ENCODE measurements at regions not wholly inside any gene's neighbourhood (a gene's known extent, or its start where the extent isn't known, plus 50 kb on each side); places are given as distances from the start of the nearest gene placed in this dataset.

DNA sequence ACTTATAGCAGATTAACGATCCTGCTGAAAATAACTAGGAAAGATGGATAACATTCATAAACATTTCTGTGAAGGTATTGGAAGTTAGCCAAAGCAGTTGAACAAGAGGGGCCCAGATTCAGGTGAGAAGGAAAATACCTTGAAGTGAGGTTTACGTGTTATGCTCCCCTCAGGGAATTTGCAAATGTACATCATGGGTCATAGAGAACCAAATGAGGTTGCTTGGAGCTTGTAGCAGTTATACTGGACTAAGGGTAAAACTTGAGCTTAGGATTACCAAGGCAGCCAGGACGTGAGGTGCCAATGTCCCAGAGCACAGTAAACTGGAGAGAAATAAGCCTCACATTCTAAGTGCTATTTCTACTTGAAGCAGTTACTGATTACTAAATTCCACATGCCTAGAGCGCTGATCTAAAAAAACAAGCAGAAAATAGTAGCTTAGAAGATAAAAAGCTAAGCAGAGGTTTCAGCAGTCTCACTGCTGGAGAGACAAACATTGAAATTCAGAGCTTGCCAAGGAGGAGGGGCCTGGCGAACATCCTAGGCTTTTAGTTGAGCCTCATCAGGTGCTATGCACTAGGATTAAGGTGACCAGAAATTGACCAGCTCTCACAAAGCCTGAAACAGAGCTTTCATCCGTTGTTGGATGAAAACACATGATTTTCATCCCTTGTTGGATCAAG, 136.7 kb upstream of the FAM20A start:
- DNase-seq: peak; percentile 17

DNA sequence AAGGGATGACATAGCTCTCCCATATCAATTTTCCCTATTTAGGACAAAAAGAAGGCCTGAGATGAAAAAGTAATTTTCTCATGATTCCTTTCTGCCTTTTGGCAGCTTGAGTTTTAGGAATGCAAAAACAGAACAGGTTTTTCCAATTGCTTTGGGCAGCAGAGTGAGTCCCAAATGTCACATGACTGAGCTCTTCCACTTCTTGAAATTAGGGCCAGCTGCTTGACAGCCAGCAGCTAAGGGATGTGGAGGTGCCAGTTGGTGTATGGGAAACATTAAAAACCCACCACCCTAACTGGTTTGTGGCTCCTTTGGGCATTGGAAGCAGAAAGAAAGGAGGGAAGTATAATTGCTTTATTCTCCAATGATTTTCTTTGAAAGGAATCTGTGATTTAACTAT, 133.8 kb upstream of the FAM20A start:
- DNase-seq: no peak

DNA sequence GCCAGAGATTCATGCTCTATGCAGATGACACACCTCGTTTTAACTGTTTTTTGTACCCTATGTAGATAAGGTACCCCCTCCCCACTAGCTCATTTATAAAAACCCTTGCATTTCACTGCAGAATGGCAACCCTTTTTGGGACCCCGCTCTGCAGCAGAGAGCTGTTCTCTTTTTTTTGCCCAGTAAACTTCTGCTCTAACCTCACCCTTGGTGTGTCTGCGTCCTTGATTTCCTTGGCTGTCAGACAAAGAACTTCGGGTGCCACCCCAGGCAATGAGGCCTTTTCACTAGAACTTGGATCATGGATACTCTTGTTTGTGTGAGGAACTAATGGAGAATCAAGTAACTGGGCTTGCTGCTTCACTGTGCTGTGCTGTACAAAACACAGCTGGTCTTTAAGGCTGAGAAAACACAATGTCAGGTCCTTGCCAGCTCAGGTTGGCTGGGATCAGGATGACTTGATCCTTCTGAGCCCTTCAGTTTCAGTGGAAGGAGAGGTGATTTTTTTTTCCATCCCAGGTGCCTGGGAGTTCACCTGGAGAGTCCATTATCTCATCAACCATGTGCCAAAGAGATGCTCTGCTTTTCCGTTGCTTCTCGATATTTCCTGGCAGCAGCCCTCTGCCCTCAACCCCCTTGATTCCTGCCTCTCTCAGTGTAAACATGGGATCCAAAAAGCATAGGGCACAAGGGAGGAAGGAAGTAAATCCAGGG, 133.2 kb upstream of the FAM20A start:
- no peak for DNase-seq

DNA sequence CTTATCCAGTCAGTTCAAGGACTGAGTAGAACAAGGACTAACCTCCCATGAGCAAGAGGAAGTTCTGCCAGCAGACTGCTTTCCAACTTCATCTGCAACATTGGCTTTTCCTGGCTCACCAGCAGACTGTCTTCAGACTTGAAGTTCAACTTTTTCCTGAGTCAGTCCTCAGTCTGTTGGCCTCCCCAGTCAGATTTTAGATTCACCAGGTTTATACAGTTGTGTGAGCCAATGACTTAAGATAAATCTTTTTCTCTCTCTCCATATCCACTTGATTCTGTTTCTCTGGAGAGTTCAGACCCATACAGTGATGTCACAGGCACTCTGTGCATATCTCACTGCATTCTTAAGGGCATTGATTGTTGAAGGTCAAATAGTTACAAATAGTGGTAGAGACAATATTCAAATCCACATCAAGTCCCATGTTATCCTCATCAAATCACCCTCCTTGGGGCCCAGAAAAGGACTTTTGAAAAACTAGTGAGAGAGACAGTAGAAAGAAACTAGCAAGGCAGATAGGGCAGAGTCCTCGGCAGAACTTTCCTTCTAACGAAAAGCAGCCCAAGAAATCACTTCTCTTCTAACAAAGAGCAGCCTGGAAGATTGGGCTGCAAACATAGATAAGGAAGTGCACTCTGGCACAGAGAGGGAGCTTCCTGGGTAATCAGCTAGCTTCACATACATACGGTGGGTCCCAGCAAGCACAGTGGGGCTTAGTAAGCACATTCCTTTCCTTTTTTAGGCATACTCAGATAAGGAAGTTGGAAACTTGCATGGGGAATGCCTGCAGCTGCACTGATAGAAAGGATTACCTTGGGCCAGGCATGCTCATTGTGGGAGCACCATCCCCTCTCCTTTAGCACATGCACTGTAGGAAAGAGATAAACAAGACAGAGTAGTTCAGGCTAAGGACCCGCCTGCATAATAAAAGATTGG, 132.3 kb upstream of the FAM20A start:
- no peak for DNase-seq

DNA sequence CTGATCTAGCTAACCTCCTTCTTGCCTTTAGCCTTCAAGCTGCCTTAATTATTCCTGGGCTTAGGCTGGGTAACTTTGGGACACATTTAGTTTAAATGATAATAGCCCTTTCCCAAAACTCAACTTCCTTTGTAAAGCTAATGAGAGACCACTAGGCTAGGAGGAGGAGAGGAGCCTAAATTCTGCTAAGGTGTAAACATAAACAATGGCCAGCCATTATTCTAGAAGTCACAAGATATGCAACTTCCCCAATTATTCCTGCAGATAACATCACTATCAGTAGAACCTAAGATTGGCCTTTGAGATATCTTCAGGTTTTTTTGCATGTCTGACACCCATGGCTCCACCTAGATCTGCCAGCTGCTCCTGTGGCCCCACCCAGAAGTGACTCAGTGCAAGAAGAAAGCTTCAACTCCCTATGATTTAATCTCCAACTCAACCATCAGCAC, 131.2 kb upstream of the FAM20A start:
- no peak for DNase-seq

DNA sequence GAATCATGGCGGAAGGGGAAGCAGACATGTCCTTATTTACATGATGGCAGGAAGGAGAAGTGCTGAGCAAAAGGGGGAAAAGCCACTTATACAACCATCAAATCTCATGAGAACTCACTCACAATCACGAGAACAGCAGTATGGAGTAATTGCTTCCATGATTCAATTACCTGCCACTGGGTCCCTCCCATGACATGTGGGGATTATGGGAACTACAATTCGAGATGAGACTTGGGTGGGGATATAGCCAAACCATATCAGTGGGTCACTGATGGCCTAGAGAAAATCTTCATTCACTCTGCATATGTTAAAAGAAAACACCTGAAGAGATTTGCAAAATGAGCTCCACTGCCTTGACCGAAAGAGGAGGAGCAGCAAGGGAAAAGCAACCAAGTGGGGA, 130.3 kb upstream of the FAM20A start:
- DNase-seq: no peak

DNA sequence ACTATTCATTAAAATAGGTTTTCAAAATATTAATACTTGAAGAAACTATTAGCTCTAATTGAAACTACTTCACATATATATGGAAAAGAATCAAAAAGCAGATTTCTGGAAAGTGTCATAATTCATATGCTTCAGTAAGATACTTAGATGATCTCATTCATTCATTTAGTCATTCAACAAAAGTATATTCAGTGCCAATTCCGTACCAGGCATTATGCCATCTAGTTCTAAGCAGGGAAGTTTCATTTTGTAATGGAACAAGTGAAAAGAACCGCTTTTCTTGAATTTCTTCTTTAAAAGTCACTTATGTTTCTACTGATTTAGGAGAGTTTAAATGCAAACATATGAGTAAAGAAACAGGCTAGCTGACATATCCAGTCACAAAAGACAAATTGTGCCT, 118.3 kb upstream of the FAM20A start:
- DNase-seq: no peak

DNA sequence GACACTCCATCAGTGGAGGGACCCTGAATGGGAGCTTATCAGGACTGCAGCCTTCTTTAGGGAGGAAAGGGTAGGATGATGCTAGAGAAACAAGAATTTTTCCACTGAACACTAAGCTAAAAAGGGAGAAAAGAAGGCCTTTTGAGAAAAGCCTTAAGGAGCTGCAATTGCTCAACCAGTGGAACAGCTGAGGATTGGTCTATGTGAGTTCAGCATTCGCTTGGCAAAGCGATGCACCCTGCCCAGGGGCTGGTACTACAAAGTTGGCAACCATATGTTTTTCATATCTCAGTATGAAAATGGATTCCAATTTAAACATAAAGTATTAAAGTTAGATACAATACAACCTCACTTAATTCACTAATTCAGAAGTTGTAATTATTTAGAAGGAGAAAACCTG, 117.8 kb upstream of the FAM20A start:
- DNase-seq: no peak

DNA sequence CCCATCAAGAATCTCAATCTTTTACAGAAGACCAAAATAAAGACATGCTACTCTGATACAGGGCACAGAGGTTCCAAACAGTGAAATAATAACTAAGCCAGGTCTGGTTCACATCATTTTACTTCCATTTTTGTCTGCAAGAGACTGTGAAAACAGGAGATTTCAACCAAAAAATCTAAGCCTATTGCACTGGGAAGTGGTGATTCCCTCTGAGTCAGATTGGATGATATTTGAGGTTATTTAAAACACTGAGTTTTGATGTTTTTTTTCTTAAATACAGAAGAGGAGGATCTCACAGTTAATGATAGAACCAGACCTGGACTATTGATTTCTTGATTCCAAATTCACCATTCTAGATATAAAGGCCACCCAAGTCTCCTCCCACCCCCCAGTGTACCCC, 117.3 kb upstream of the FAM20A start:
- no peak for DNase-seq

DNA sequence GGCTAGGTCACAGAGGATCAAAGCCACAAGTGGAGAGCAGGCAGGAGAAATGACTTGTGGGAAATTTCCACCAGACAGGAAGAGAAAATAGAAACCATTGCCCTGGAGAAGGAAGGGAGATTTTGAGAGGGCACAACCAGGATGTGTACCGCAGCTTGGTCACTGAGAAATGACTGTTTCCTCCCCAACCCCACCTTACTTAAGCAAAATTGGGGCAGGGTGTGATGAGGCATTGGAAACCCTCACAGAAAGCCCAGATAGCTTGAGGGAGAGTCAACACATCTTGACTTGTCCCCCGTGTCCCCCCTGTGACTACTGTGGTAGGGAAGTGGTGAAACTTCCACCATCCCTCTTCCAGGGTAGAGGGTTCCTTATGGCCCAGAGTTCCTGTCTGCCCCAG, 113.5 kb upstream of the FAM20A start:
- no peak for DNase-seq

DNA sequence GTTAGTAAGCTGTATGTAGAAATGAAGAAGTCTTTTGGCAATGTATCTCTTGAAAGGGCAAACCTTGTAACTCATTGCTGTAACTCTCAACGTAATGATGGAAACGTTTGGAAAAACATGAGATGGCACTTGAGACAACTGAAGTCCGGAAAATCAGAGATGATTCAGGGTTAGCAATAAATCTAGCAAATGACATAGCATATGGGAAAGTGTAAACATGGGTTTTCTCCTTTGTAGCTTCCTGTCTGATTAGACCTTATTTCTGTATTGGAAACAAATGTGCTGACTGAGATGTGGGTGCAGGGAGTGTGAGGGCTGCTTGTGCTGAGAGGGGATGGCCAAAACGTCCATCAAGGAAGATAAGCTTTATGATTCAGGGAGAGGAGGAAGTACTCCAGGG, 110.7 kb upstream of the FAM20A start:
- no peak for DNase-seq

DNA sequence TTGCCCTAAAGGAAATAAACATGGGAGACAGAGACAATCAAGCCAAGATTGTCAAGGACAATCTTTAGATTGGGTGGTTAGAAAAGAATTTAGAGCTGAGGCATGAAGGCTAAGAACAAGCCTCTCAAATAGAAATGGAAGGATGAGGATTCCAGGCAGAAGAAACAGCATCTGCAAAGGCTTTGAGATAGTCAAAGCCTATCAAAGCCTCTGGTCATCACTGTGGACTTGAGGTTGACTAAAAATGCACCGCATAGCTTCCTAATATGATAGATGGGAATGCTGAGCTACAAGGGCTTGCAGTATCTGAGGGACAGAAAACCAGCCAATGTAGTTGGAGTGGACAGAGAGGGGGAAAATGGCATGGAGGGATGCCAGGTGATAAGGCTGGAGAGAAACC, 109.8 kb upstream of the FAM20A start:
- no peak for DNase-seq

DNA sequence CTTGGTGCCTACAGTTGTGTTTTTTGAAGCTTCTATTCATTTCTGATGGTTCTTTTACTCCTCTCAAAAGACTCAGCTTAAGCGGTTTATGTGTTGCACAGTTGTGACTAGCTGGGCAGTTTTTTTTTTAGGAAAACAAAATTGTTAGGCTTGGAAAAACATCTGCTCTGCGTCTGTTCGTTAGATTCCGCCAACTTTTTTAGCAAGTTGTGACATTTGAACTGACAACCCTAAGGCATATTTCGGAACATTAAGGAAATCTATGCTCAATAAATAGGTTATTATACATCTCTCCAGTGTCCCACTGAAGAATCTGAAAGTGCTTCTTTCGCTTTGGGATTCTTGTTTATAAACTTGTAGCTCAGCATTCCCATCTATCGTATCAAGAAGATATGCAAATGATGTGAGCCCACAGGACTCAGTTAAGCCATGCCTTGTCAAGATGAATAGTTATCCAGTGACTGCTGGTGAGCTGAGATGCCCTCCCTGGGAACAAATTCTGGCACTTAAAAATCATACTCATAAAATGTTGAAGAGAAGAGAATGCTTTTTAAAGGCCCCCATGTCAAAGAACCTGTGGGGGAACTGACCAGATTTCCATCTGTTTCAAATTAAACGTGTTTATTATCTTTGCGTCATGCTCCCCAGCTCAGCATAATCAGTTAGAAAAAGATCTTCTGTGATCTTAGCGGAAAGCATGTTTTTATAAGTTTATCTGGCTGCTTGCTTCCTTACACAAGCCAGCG, 109.0 kb upstream of the FAM20A start:
- DNase-seq: no peak

DNA sequence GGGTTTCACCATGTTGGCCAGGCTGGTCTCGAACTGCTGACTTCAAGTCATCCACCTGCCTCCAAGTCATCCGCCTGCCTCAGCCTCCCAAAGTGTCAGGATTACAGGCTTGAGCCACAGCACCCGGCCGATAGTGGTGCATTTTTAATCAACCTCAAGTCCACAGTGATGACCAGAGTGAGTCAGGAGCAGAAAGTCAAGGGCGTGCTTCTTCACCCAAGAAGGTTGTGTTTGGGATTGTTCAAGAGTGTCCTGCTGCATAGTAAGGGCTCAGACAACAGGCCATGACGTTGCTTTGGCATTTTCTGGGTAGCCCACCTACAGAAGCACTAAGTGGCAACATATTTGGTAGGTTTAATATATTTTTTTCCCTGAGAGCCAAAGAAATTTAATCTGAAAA, 108.3 kb upstream of the FAM20A start:
- no peak for DNase-seq

DNA sequence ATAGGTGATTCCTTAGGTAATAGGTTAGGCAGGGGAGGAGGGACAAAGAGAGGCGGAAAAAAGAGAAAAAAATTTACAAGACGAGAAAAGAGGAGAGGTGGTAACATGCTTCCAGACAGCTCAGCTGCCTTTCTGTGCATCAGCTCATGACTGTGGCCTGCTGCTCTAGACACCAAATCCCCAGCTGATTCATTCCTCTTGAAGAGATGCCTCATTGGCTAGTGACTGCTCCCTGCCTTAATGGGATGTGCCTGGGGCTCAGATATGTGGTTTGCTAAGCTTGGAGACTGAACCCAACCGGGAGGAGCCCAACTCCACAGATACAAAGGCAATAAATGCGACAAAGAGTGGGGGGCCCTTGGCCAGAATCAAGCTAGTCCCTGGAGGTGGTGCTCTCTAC, 105.9 kb upstream of the FAM20A start:
- DNase-seq: no peak

DNA sequence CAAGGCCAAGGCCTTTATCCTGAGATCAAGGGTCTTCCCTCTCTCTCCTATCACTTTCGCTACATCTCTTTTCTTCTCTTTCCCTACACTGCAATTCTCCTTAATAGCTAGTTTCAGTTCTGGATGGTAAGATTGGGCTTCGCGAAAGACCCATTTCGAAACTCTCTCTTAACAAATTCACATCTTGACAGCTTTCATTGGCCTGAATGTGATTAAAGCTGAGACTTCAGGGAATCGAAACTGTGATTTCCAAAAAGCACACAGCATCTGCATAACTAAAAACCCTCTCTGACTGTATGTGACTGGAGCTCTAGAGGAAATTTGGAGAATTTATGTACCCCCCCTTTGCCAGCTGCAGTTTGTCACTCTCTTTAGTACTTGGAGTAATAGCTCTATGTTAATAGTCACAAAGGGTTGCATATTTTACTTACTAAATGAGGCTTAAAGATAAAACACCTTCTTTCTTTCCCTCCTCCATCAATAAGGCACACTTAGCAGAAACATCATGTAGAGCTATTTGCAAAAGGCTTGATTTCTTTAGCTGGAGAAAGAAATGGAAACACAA, 105.3 kb upstream of the FAM20A start:
- no peak for DNase-seq

DNA sequence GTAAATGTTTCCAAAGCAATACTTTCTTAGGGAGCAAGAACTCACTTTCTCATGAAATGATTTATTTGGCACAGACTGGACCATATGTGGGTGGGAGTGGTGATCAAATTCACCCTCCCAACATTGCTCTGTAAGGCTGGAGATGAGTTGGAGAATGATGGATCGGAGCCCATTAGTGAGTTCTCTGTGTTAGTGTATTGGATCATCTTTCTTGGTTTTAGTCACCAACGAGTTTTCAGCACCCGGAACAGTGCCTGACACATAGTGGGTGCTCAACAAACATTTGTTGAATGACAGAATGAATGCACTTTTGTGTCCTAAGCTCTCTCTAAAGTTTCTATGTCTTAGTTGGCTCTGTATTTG, 104.5 kb upstream of the FAM20A start:
- no peak for DNase-seq

DNA sequence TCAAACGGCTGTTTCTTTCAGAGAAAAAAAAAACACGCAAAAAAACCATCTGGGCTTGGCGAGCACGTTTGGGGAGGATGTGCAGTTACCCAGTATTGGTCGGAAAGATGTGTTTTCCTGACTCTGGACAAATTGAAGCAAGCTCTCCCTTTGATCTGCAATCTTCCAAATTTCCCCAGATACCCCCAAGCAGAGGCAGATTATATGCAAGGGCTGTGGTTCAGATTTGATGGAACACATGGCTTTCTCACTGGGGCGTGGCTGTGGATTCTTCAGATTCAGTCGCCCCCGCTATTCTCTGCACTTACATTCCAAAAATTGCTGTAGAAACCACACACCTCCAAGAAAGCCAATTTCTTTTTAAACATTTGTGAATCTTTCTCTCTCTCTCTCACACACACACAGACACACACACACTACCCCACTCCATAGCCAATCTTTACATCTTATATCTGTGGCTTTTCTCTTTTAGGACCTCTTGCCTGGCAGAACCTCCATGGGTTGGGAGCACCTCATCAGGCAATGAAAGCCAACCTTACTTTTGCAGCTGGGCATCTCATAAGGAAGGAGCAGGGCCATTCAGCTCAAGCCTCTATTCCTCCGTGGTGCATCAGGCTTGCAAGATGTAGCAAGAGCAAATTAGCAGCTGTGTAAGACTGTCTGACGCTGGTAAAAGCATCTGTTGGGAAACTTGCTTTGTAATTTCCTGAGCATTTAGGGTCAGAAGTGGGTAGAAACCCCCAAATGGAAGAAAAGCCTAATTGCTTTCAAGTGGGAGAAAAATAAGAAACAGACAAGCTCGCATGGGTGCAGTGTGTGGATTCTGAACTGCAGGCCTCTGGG, 103.9 kb upstream of the FAM20A start:
- no peak for DNase-seq

DNA sequence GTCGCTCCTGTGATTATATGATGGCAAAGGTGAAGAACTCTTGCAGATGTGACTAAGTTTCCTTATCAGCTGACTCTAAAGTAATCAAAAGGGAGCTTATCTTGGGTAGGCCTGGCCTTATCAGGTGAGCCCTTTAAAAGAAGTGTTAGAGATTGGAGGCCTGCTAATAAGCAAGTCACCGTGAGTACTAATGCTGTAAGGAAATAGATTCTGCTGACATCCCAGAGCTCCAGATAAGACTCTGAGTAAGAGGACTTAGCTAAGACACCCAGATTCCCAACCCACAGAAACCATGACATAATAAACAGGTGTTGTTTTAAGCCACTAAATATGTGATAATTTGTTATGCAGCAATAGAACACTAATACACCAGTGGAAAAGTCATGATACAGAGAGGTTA, 99.9 kb upstream of the FAM20A start:
- DNase-seq: no peak

DNA sequence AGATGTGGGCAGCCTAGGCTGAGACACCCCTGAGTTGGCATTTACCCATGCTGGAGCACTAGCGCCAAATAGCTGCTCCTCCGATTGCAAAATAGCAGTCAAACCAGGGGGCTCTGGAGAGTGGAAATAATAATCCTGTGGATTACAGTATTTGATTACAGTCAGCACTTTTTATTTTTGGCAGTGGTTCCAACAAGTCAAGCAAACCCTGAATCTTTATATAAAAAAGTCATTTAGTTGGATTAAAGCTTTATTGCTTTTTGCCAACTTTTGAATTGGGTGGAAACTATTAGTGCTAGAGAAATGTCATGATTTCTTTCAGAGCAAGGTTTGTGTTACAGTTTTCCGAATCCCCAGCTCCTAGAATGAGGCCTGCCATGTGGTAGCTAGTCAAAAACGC, 99.3 kb upstream of the FAM20A start:
- DNase-seq: no peak

DNA sequence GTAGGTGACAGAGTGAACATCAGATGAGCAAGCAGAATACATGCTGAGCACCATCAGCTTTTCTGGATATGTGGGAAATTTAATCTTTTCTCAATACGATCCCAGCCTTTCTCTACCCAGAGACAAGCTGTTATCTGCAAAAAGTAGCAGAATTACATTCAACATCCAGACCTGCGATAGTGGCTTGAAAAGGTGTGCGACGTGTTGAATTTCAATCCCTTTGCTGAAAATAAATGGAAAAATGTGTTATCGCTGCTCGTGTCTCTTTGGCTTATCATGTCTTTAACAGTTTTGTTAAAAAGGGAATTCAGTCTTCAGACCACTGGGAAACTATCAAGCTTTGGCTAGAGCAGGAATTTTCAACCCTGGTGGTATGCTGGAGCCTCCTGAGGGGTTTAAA, 98.8 kb upstream of the FAM20A start:
- no peak for DNase-seq

DNA sequence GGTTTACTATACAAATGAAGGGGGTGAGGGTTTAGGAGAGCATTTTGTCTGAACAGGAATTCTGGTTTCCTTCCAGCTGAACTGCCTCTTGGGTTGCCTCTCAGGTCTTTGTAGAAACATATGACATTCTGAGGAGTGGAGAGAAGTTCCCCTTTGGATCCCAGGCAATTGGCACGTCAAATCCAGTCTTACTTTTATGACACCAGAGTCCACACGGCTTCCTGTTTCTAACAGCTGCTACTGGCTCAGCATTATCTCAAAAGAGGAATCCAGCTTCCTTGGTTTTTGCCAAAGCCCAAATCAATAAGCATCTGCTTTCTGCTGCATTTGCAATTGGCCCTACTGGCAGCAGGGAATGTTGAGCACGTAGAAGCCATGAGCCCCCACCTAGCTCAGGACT, 97.6 kb upstream of the FAM20A start:
- no peak for DNase-seq

Data from NCI-H1092 (cell line).